GM12878 (cell line): ENCODE measurements at regions not wholly inside any gene's neighbourhood (a gene's known extent, or its start where the extent isn't known, plus 50 kb on each side); places are given as distances from the start of the nearest gene placed in this dataset.

Source experiments
- ATAC-seq: fragments of 200-7000 bp; cut with Tn5 transposase; 3 replicates; pipeline ENCODE4 v1.9.1; 2020; ENCODE audit warnings: mild to moderate bottlenecking, moderate library complexity
- BruUV-seq: library from RNA; stranded (reverse); fragments of 400-500 nt; replicated peaks from 2 replicates; lab custom pipeline; 2021; lab: Mats Ljungman, UMichigan
- CTCF ChIA-PET: fragments of 300-600 bp; sonication (Branson Sonifier 250); formaldehyde crosslinking; extraction: SDS; loops from one replicate; lab custom pipeline; 2021; ENCODE audit warnings: inconsistent platforms; lab: Yijun Ruan, JAX
- POLR2A ChIA-PET: fragments of 350-600 bp; formaldehyde crosslinking; extraction: SDS; loops from one replicate; lab custom pipeline; 2021; ENCODE audit warnings: inconsistent platforms; lab: Charles Lee
- RAD21 ChIA-PET: fragments of 300-600 bp; sonication (Branson Sonifier 250); formaldehyde crosslinking; loops from one replicate; lab custom pipeline; 2023; ENCODE audit warnings: antibody characterized with exemption; ENCODE audit not compliant: unreplicated experiment; lab: Charles Lee
- SMC1A ChIA-PET: fragments of 300-600 bp; sonication (Branson Sonifier 250); formaldehyde crosslinking; loops from one replicate; lab custom pipeline; 2023; ENCODE audit not compliant: unreplicated experiment, uncharacterized antibody; lab: Charles Lee
- DNase-seq: peaks from one replicate; pipeline ENCODE4 v3.0.0-alpha.2; 2011; ENCODE audit warnings: low read depth, low spot score
- FAIRE-seq: peaks from 3 replicates; lab custom pipeline; 2011; peaks lifted over from hg19 to GRCh38; lab: Jason Lieb, UNC
- H2AFZ ChIP-seq: 2 replicates; pipeline ENCODE4 v1.6.0; 2011; ENCODE audit warnings: low read depth, low read length, control low read depth; ENCODE audit not compliant: control insufficient read depth
- H3K27ac ChIP-seq: 2 replicates; pipeline ENCODE4 v1.5.1; 2011; ENCODE audit warnings: control low read depth; ENCODE audit not compliant: control insufficient read depth, insufficient read depth
- H3K27me3 ChIP-seq, 2 experiments: replicated peaks in 1 of 2; 2 replicates each; pipeline versions ENCODE4 v1.6.0 to v1.6.1; 2011; ENCODE audit warnings: low read length in 1 of 2; ENCODE audit not compliant: control insufficient read depth in 2 of 2, insufficient read depth in 2 of 2
- H3K36me3 ChIP-seq, 2 experiments: 2 replicates each; pipeline ENCODE4 v1.5.1; 2011; ENCODE audit warnings: low read length in 1 of 2; ENCODE audit not compliant: control insufficient read depth in 2 of 2, insufficient read depth in 2 of 2
- H3K4me1 ChIP-seq: 2 replicates; pipeline ENCODE4 v1.6.1; 2011; ENCODE audit warnings: mild to moderate bottlenecking, low read length, moderate library complexity, mixed read lengths; ENCODE audit not compliant: control insufficient read depth, insufficient read depth
- H3K4me2 ChIP-seq: 2 replicates; pipeline ENCODE4 v1.6.0; 2011; ENCODE audit warnings: control low read depth; ENCODE audit not compliant: control insufficient read depth, insufficient read depth
- H3K4me3 ChIP-seq: fragments of 200-600 bp; sonication (generic); 2 replicates; pipeline ENCODE4 v1.5.1; 2016
- H3K79me2 ChIP-seq: 2 replicates; pipeline ENCODE4 v1.6.0; 2011; ENCODE audit warnings: low read length; ENCODE audit not compliant: control insufficient read depth, insufficient read depth
- H3K9ac ChIP-seq: 2 replicates; pipeline ENCODE4 v1.8.0; 2011; ENCODE audit warnings: low read length, control low read depth, mixed read lengths; ENCODE audit not compliant: control insufficient read depth, insufficient read depth
- H3K9me3 ChIP-seq: replicated peaks from 3 replicates; pipeline ENCODE4 v1.5.1; 2011; ENCODE audit warnings: mild to moderate bottlenecking, low read length; ENCODE audit not compliant: control insufficient read depth, insufficient read depth
- H4K20me1 ChIP-seq: 2 replicates; pipeline ENCODE4 v1.6.0; 2011; ENCODE audit not compliant: control insufficient read depth, insufficient read depth
- CBFB ChIP-seq: IDR thresholded peaks from 2 replicates; pipeline ENCODE4 v1.6.1; 2016; ENCODE audit warnings: antibody characterized with exemption, low read depth
- CBX5 ChIP-seq: sonication (generic); IDR thresholded peaks from 2 replicates; pipeline ENCODE4 v1.6.1; 2016; ENCODE audit warnings: low read depth, moderate library complexity, mild to moderate bottlenecking, inconsistent platforms
- EP300 ChIP-seq, 2 experiments: fragments of 150-350 bp in 1 of 2; IDR thresholded peaks; 2 replicates each; pipeline ENCODE4 v1.6.1; 2011 to 2012; ENCODE audit warnings: low read depth in 2 of 2, low read length in 2 of 2, borderline replicate concordance in 1 of 2, improper control_type of control experiment in 1 of 2, inconsistent platforms in 1 of 2; ENCODE audit not compliant: control insufficient read depth in 1 of 2
- NBN ChIP-seq: fragments of 450-650 bp; IDR thresholded peaks from 2 replicates; pipeline ENCODE4 v1.6.1; 2016
- RAD21 ChIP-seq: IDR thresholded peaks from 2 replicates; pipeline ENCODE4 v1.6.1; 2011; ENCODE audit warnings: mild to moderate bottlenecking, low read depth, low read length, moderate library complexity; ENCODE audit not compliant: insufficient read depth
- RBBP5 ChIP-seq: fragments of 200-600 bp; sonication (generic); conservative IDR thresholded peaks from 2 replicates; pipeline ENCODE4 v1.6.1; 2016
- SIX5 ChIP-seq: IDR thresholded peaks from 2 replicates; pipeline ENCODE4 v1.6.1; 2011; ENCODE audit warnings: mild to moderate bottlenecking, low read depth, low read length, moderate library complexity; ENCODE audit not compliant: severe bottlenecking
- SMARCA5 ChIP-seq: fragments of 450-650 bp; IDR thresholded peaks from 2 replicates; pipeline ENCODE4 v1.6.1; 2017; ENCODE audit warnings: mild to moderate bottlenecking
- ZNF622 ChIP-seq: fragments of 450-650 bp; IDR thresholded peaks from 2 replicates; pipeline ENCODE4 v1.6.1; 2017; ENCODE audit warnings: mild to moderate bottlenecking, inconsistent platforms
- WGBS: methylation state at CpG from one replicate; pipeline ENCODE4 v1.1.6; 2016; ENCODE audit warnings: low lambda C conversion rate; ENCODE audit not compliant: insufficient replicate concordance, insufficient coverage; ENCODE audit errors: missing lambda C conversion rate; 5-methylcytosine and 5-hydroxymethylcytosine counted together
- in situ Hi-C: fragments of 300-500 bp; cut with MboI; formaldehyde crosslinking; loops from 9 replicates; pipeline ENCODE4 v1.14.3; 2018; ENCODE audit warnings: mixed read lengths
- intact Hi-C: fragments of 100-400 bp; cut with micrococcal nuclease; formaldehyde crosslinking; loops from one replicate; pipeline ENCODE4 v1.14.2; 2022; ENCODE audit not compliant: unreplicated experiment
- TF ChIP-seq, protein P1 (sequence below): IDR thresholded peaks from 2 replicates; pipeline ENCODE4 v1.6.1; 2011; ENCODE audit warnings: low read depth, mild to moderate bottlenecking, low read length, moderate library complexity, borderline replicate concordance; ENCODE audit errors: extremely low read depth
- TF ChIP-seq, protein P2 (sequence below): fragments of 450-650 bp; IDR thresholded peaks from 2 replicates; pipeline ENCODE4 v1.6.1; 2017; ENCODE audit warnings: borderline replicate concordance
- TF ChIP-seq, protein P3 (sequence below): fragments of 450-650 bp; IDR thresholded peaks from 2 replicates; pipeline ENCODE4 v1.6.1; 2018; ENCODE audit warnings: mild to moderate bottlenecking, low read depth, moderate library complexity; ENCODE audit not compliant: partially characterized antibody

DNA sequence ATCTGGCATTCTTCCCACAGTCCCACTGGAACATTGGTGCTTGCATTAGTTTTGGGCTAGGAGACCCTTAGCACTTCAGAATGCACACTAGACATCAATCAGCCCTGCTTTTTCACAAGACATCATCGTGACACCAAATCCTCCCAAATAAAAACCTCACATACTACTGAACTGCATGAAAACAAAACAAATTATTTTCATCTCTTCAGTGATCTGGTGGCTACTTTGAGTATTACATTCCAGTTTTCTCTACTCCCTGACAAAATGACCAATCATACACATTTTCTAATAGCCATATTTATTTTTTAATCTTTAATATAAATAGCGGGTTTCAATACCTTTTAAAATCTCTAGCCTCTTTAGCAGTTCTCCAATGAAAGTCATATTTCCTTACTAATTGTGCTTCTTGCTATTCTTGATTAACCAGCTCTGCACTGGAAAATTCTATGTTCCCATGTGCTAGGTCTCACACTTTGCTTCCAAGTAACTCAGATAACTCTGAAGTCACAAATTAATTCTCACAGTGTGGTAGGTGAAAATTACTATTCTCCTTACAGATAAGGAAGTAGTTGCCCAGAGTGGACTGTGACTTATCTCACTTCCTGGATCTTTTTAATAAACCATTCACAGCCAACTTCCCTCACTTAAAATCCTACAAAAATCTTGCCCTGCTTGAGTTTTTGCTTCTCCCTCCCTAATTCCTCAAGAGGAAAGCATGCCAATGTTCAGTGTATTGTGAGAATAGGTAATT, 82.5 kb upstream of the EPB41L3 start:
- TF ChIP-seq EP300 (IDR thresholded peaks at IDR 0.05; ENCODE audit: borderline replicate concordance in 1 of 2, control insufficient read depth in 1 of 2, low read depth in 2 of 2, low read length in 2 of 2): no peak
- no peak for TF ChIP-seq SIX5
- no peak for TF ChIP-seq RBBP5
- TF ChIP-seq, protein P1, sequence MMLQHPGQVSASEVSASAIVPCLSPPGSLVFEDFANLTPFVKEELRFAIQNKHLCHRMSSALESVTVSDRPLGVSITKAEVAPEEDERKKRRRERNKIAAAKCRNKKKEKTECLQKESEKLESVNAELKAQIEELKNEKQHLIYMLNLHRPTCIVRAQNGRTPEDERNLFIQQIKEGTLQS: no peak
- no peak for TF ChIP-seq CBFB
- TF ChIP-seq, protein P2, sequence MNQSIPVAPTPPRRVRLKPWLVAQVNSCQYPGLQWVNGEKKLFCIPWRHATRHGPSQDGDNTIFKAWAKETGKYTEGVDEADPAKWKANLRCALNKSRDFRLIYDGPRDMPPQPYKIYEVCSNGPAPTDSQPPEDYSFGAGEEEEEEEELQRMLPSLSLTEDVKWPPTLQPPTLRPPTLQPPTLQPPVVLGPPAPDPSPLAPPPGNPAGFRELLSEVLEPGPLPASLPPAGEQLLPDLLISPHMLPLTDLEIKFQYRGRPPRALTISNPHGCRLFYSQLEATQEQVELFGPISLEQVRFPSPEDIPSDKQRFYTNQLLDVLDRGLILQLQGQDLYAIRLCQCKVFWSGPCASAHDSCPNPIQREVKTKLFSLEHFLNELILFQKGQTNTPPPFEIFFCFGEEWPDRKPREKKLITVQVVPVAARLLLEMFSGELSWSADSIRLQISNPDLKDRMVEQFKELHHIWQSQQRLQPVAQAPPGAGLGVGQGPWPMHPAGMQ: no peak
- TF ChIP-seq SMARCA5: no peak
- TF ChIP-seq NBN: no peak
- TF ChIP-seq, protein P3, sequence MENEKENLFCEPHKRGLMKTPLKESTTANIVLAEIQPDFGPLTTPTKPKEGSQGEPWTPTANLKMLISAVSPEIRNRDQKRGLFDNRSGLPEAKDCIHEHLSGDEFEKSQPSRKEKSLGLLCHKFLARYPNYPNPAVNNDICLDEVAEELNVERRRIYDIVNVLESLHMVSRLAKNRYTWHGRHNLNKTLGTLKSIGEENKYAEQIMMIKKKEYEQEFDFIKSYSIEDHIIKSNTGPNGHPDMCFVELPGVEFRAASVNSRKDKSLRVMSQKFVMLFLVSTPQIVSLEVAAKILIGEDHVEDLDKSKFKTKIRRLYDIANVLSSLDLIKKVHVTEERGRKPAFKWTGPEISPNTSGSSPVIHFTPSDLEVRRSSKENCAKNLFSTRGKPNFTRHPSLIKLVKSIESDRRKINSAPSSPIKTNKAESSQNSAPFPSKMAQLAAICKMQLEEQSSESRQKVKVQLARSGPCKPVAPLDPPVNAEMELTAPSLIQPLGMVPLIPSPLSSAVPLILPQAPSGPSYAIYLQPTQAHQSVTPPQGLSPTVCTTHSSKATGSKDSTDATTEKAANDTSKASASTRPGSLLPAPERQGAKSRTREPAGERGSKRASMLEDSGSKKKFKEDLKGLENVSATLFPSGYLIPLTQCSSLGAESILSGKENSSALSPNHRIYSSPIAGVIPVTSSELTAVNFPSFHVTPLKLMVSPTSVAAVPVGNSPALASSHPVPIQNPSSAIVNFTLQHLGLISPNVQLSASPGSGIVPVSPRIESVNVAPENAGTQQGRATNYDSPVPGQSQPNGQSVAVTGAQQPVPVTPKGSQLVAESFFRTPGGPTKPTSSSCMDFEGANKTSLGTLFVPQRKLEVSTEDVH: no peak
- TF ChIP-seq ZNF622: no peak
- no peak for TF ChIP-seq CBX5
- no peak for TF ChIP-seq RAD21
- in situ Hi-C loops (no loop called here), intact Hi-C loops (no loop called here)
- Histone ChIP-seq H3K27ac (no peak overlapping the region), H3K36me3 (no peaks in the 10 kb centered on the region), H3K4me3 (no peak overlapping the region), H4K20me1 (no peaks in the 10 kb centered on the region), H3K9me3 (no peaks in the 10 kb centered on the region), H2AFZ (no peak overlapping the region), H3K79me2 (no peaks in the 10 kb centered on the region), H3K9ac (no peak overlapping the region), H3K27me3 (peaks cover 4 to 13% of the 10 kb centered on the region in 2 experiments), H3K4me1 (no peaks in the 10 kb centered on the region), H3K4me2 (no peak overlapping the region)
- BruUV-seq: no TSS peak
- CTCF ChIA-PET: no interaction called here
- ATAC-seq (no peak), FAIRE-seq (no peak), DNase-seq (no peak)
- RAD21 ChIA-PET: no interaction called here
- SMC1A ChIA-PET: interaction anchor here (0.9 kb wide), 1 partner anchor 12 kb away, joined by 3 read pairs; no protein-coding TSS in a partner anchor
- POLR2A ChIA-PET: no interaction called here
- 13% methylated on average over 2 of the region's 2 CpGs for WGBS
